Activated T-helper 2 cell treated with anti-CD3 and anti-CD28 coated beads, Interferon-gamma antibody, Interleukin-2, Interleukin-4, amounts not matched to agents 10 μg/mL and 5 μg/mL and 100 μg/mL, durations not matched to agents 14 hours and 24 hours and 36 hours (primary cell): ENCODE measurements at regions not wholly inside any gene's neighbourhood (a gene's known extent, or its start where the extent isn't known, plus 50 kb on each side); places are given as distances from the start of the nearest gene placed in this dataset.
"Not testable (repeated sequence)": the region's sequence is repeated elsewhere in the genome, so short reads cannot be mapped to it uniquely, and the experiment has no call there.

Experiments
- DNase-seq: peaks from one replicate; pipeline ENCODE4 v3.0.0; 2021; ENCODE audit warnings: low spot score
- H3K27ac Mint-ChIP-seq: one replicate; pipeline ENCODE4 v1.8.0; 2021; ENCODE audit warnings: mixed read lengths
- H3K27me3 Mint-ChIP-seq: one replicate; pipeline ENCODE4 v1.8.0; 2021; ENCODE audit warnings: low read depth, mixed read lengths
- H3K36me3 Mint-ChIP-seq: one replicate; pipeline ENCODE4 v1.8.0; 2021; ENCODE audit warnings: low read depth, mixed read lengths
- H3K4me1 Mint-ChIP-seq: one replicate; pipeline ENCODE4 v1.8.0; 2021; ENCODE audit warnings: low read depth, mixed read lengths
- H3K4me3 Mint-ChIP-seq: one replicate; pipeline ENCODE4 v1.8.0; 2021; ENCODE audit warnings: low read depth, mild to moderate bottlenecking, moderate library complexity, mixed read lengths
- H3K9me3 Mint-ChIP-seq: one replicate; pipeline ENCODE4 v1.8.0; 2021; ENCODE audit warnings: mixed read lengths
- intact Hi-C: fragments of 100-400 bp; cut with micrococcal nuclease; formaldehyde crosslinking; loops from one replicate; pipeline ENCODE4 v1.15.1; 2023

GRCh38 chr2:209239585-209239938 is 184.3 kb upstream of the MAP2 start:
- DNase-seq, result no peak
- H3K4me1 Mint-ChIP-seq, result no peaks in the 10 kb centered on the region
- H3K27ac Mint-ChIP-seq, result no peak overlapping the region
- H3K36me3 Mint-ChIP-seq, result no peaks in the 10 kb centered on the region
- intact Hi-C loops, result no loop called here
- H3K27me3 Mint-ChIP-seq, result no peaks in the 10 kb centered on the region
- H3K9me3 Mint-ChIP-seq, result peaks cover 14% of the 10 kb centered on the region
- H3K4me3 Mint-ChIP-seq, result no peak overlapping the region

- intact Hi-C loops, result no loop called here
- no peak overlapping the region for H3K27ac Mint-ChIP-seq
- H3K27me3 Mint-ChIP-seq, result no peaks in the 10 kb centered on the region
- no peaks in the 10 kb centered on the region for H3K36me3 Mint-ChIP-seq
- H3K4me1 Mint-ChIP-seq, result no peaks in the 10 kb centered on the region
- H3K4me3 Mint-ChIP-seq, result no peak overlapping the region
- peaks cover 14% of the 10 kb centered on the region for H3K9me3 Mint-ChIP-seq
- no peak for DNase-seq
Measured at GRCh38 chr2:209240204-209240603, 183.6 kb upstream of the MAP2 start.

GRCh38 chr2:209253544-209253943 is 170.3 kb upstream of the MAP2 start:
- H3K36me3 Mint-ChIP-seq, result no peaks in the 10 kb centered on the region
- H3K4me3 Mint-ChIP-seq, result no peak overlapping the region
- H3K27me3 Mint-ChIP-seq, result no peaks in the 10 kb centered on the region
- no peaks in the 10 kb centered on the region for H3K9me3 Mint-ChIP-seq
- no peak overlapping the region for H3K27ac Mint-ChIP-seq
- intact Hi-C loops, result no loop called here
- DNase-seq, result no peak
- H3K4me1 Mint-ChIP-seq, result no peaks in the 10 kb centered on the region

GRCh38 chr2:209259767-209260166 is 164.1 kb upstream of the MAP2 start:
- no peak for DNase-seq
- Mint-ChIP-seq H3K27ac (no peak overlapping the region), H3K36me3 (no peaks in the 10 kb centered on the region), H3K4me3 (no peak overlapping the region), H3K4me1 (no peaks in the 10 kb centered on the region), H3K9me3 (peaks cover 6% of the 10 kb centered on the region), H3K27me3 (no peaks in the 10 kb centered on the region)
- intact Hi-C loops, result no loop called here

GRCh38 chr2:209260281-209260680 is 163.6 kb upstream of the MAP2 start:
- Mint-ChIP-seq H3K27ac (no peak overlapping the region), H3K4me3 (no peak overlapping the region)

GRCh38 chr2:209261366-209262053 is 162.3 kb upstream of the MAP2 start:
- H3K27ac Mint-ChIP-seq, DNase-seq, H3K9me3 Mint-ChIP-seq, H3K36me3 Mint-ChIP-seq, H3K4me3 Mint-ChIP-seq, H3K27me3 Mint-ChIP-seq, intact Hi-C loops, H3K4me1 Mint-ChIP-seq: not testable (repeated sequence)

More at GRCh38 chr2:209260281-209260680, 163.6 kb upstream of the MAP2 start:
- no peaks in the 10 kb centered on the region for H3K27me3 Mint-ChIP-seq
- H3K9me3 Mint-ChIP-seq, result peaks cover 6% of the 10 kb centered on the region
- intact Hi-C loops, result no loop called here
- no peaks in the 10 kb centered on the region for H3K4me1 Mint-ChIP-seq
- no peak for DNase-seq
- H3K36me3 Mint-ChIP-seq, result no peaks in the 10 kb centered on the region

GRCh38 chr2:209269024-209269423 is 154.8 kb upstream of the MAP2 start:
- Mint-ChIP-seq H3K27ac (no peak overlapping the region), H3K9me3 (no peaks in the 10 kb centered on the region), H3K4me3 (no peak overlapping the region), H3K27me3 (no peaks in the 10 kb centered on the region), H3K4me1 (no peaks in the 10 kb centered on the region), H3K36me3 (no peaks in the 10 kb centered on the region)
- intact Hi-C loops, result no loop called here
- DNase-seq, result no peak

GRCh38 chr2:209276000-209276399 is 147.8 kb upstream of the MAP2 start:
- H3K4me1 Mint-ChIP-seq, result no peaks in the 10 kb centered on the region
- no peaks in the 10 kb centered on the region for H3K27me3 Mint-ChIP-seq
- no peak overlapping the region for H3K4me3 Mint-ChIP-seq
- no peak overlapping the region for H3K27ac Mint-ChIP-seq
- H3K9me3 Mint-ChIP-seq, result no peaks in the 10 kb centered on the region
- DNase-seq, result no peak
- intact Hi-C loops, result no loop called here
- H3K36me3 Mint-ChIP-seq, result no peaks in the 10 kb centered on the region

GRCh38 chr2:209277444-209277843 is 146.4 kb upstream of the MAP2 start:
- Mint-ChIP-seq H3K27ac (no peak overlapping the region), H3K27me3 (no peaks in the 10 kb centered on the region), H3K4me3 (no peak overlapping the region), H3K4me1 (no peaks in the 10 kb centered on the region), H3K36me3 (no peaks in the 10 kb centered on the region), H3K9me3 (no peaks in the 10 kb centered on the region)
- intact Hi-C loops, result no loop called here
- DNase-seq, result no peak

GRCh38 chr2:209298601-209299000 is 125.2 kb upstream of the MAP2 start:
- Mint-ChIP-seq H3K27me3 (no peaks in the 10 kb centered on the region), H3K9me3 (no peaks in the 10 kb centered on the region), H3K4me3 (no peak overlapping the region), H3K36me3 (no peaks in the 10 kb centered on the region), H3K4me1 (no peaks in the 10 kb centered on the region), H3K27ac (no peak overlapping the region)
- intact Hi-C loops, result no loop called here
- DNase-seq, result no peak

GRCh38 chr2:209299478-209299877 is 124.4 kb upstream of the MAP2 start:
- H3K36me3 Mint-ChIP-seq, H3K27me3 Mint-ChIP-seq, intact Hi-C loops, H3K4me1 Mint-ChIP-seq, H3K9me3 Mint-ChIP-seq, H3K27ac Mint-ChIP-seq, H3K4me3 Mint-ChIP-seq, DNase-seq: not testable (repeated sequence)

- DNase-seq, H3K36me3 Mint-ChIP-seq, H3K4me3 Mint-ChIP-seq, intact Hi-C loops, H3K4me1 Mint-ChIP-seq, H3K27me3 Mint-ChIP-seq, H3K27ac Mint-ChIP-seq, H3K9me3 Mint-ChIP-seq: not testable (repeated sequence)
Measured at GRCh38 chr2:209300766-209301165, 123.1 kb upstream of the MAP2 start.

GRCh38 chr2:209305026-209305425 is 118.8 kb upstream of the MAP2 start:
- no peak overlapping the region for H3K4me3 Mint-ChIP-seq
- intact Hi-C loops, result no loop called here
- no peaks in the 10 kb centered on the region for H3K36me3 Mint-ChIP-seq
- DNase-seq, result no peak
- no peak overlapping the region for H3K27ac Mint-ChIP-seq
- no peaks in the 10 kb centered on the region for H3K27me3 Mint-ChIP-seq
- H3K4me1 Mint-ChIP-seq, result no peaks in the 10 kb centered on the region
- H3K9me3 Mint-ChIP-seq, result no peaks in the 10 kb centered on the region

- Mint-ChIP-seq H3K36me3 (no peaks in the 10 kb centered on the region), H3K4me1 (no peaks in the 10 kb centered on the region), H3K4me3 (no peak overlapping the region), H3K27ac (no peak overlapping the region), H3K27me3 (no peaks in the 10 kb centered on the region), H3K9me3 (no peaks in the 10 kb centered on the region)
- DNase-seq, result no peak
- intact Hi-C loops, result no loop called here
Measured at GRCh38 chr2:209305746-209306196, 118.1 kb upstream of the MAP2 start.
